Erythroblast (primary cell): ENCODE measurements at regions not wholly inside any gene's neighbourhood (a gene's known extent, or its start where the extent isn't known, plus 50 kb on each side); places are given as distances from the start of the nearest gene placed in this dataset.

Source experiments
- GATA1 ChIP-seq: IDR thresholded peaks from 2 replicates; pipeline ENCODE4 v1.6.1; 2011; ENCODE audit warnings: low read depth, mild to moderate bottlenecking, control low read depth, low read length, moderate library complexity
- POLR2A ChIP-seq: IDR thresholded peaks from 2 replicates; pipeline ENCODE4 v1.6.1; 2011; ENCODE audit warnings: mild to moderate bottlenecking, low read length

DNA sequence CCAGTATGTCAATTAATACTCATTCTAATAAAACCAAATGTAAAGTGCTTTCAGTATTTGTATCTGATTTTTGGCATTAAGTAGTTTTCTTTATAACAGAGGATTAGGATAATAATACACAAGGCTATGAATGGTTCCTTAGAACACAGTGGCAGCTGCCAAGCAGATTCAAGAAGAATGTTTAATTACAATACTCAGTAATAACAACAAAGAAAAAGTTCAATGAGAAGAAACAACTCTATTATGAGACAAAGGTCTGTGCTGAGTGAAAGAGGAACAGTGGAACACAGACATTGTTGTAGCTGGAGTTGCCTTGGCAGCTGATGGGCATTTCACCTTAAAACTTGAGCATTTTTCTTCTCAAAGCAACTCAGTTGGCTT is 502.6 kb upstream of the NR3C2 start:
- no peak for TF ChIP-seq POLR2A
- no peak for TF ChIP-seq GATA1
